Activated CD4-positive, alpha-beta memory T cell treated with anti-CD3 and anti-CD28 coated beads for 36 hours (primary cell): ENCODE measurements at regions not wholly inside any gene's neighbourhood (a gene's known extent, or its start where the extent isn't known, plus 50 kb on each side); places are given as distances from the start of the nearest gene placed in this dataset.
"Not testable (repeated sequence)": the region's sequence is repeated elsewhere in the genome, so short reads cannot be mapped to it uniquely, and the experiment has no call there.

ENCODE experiments used
- CTCF ChIA-PET: fragments of 350-600 bp; sonication (Branson Sonifier 250); formaldehyde crosslinking; loops from one replicate; lab custom pipeline; 2021; ENCODE audit warnings: antibody characterized with exemption, inconsistent platforms; lab: Charles Lee
- POLR2A ChIA-PET: fragments of 350-600 bp; sonication (Branson Sonifier 250); formaldehyde crosslinking; loops from one replicate; lab custom pipeline; 2021; ENCODE audit warnings: antibody characterized with exemption; lab: Charles Lee
- DNase-seq: peaks from one replicate; pipeline ENCODE4 v3.0.0-alpha.2; 2020
- H3K27ac Mint-ChIP-seq: one replicate; pipeline ENCODE4 v1.8.0; 2021; ENCODE audit warnings: mixed read lengths
- H3K27me3 Mint-ChIP-seq: one replicate; pipeline ENCODE4 v1.8.0; 2021; ENCODE audit warnings: mixed read lengths
- H3K36me3 Mint-ChIP-seq: one replicate; pipeline ENCODE4 v1.8.0; 2021; ENCODE audit warnings: mixed read lengths
- H3K4me1 Mint-ChIP-seq: one replicate; pipeline ENCODE4 v1.8.0; 2021; ENCODE audit warnings: low read depth, mixed read lengths
- H3K4me3 Mint-ChIP-seq: one replicate; pipeline ENCODE4 v1.8.0; 2021; ENCODE audit warnings: mild to moderate bottlenecking, mixed read lengths
- H3K9me3 Mint-ChIP-seq: one replicate; pipeline ENCODE4 v1.8.0; 2021; ENCODE audit warnings: mixed read lengths
- intact Hi-C: fragments of 100-400 bp; cut with micrococcal nuclease; formaldehyde crosslinking; loops from one replicate; pipeline ENCODE4 v1.15.1; 2023

DNA sequence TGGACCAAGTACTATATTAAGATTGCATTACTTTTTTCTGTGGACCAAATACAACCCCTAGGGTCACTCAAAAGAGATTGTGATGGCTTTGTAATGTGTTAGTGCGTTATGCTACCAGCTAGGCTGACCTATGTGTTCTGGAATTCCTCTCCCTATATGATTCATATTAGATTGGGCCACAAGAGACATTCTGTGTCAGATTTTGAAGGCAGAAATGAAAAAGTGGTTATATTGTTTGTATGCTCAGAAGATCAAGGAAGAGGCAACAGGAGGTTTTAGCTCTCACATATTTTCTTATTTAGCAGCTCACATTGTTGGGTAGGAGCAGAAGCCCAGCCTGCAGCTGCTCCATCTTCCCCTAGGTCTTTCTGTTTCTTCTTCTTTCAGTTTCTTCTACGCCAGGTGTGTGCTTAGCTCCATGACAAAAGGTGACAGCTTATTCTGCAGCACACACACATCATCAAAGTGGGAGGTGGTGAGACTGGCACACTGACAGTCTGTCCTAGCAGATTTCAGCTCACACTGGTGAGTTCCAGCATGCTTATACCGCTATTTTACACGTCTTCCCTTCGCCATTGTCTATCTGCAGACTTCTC is 156.8 kb upstream of the UBE2E3 start:
- Mint-ChIP-seq H3K27me3 (no peaks in the 10 kb centered on the region), H3K4me3 (no peak overlapping the region), H3K4me1 (no peaks in the 10 kb centered on the region), H3K9me3 (no peaks in the 10 kb centered on the region), H3K27ac (no peak overlapping the region), H3K36me3 (no peaks in the 10 kb centered on the region)
- no peak for DNase-seq
- CTCF ChIA-PET: no interaction called here
- POLR2A ChIA-PET: no interaction called here
- intact Hi-C loops: no loop called here

DNA sequence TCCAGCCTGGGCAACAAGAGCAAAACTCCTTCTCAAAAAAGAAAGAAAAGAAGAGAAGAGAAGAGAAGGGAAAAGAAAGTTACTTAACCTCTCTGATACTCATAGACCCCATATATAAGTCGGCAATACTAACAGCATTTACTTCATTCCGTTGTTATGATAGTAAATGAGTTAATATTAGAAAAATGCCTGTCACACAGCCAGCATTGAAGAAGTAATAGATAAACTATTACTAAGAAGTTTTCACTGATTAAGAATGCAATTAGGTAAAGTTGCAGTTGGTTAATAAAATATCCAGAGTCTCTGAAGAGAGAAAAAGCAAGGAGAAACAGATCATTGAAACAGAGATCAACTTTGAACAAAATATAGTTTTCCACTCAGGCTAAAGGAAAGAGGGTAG is 161.3 kb upstream of the UBE2E3 start:
- POLR2A ChIA-PET: no interaction called here
- CTCF ChIA-PET: no interaction called here
- no peak overlapping the region for H3K27ac Mint-ChIP-seq
- H3K27me3 Mint-ChIP-seq: no peaks in the 10 kb centered on the region
- H3K36me3 Mint-ChIP-seq: no peaks in the 10 kb centered on the region
- H3K4me3 Mint-ChIP-seq: no peak overlapping the region
- peaks cover 11% of the 10 kb centered on the region for H3K9me3 Mint-ChIP-seq
- intact Hi-C loops: no loop called here
- DNase-seq: no peak
- no peaks in the 10 kb centered on the region for H3K4me1 Mint-ChIP-seq

DNA sequence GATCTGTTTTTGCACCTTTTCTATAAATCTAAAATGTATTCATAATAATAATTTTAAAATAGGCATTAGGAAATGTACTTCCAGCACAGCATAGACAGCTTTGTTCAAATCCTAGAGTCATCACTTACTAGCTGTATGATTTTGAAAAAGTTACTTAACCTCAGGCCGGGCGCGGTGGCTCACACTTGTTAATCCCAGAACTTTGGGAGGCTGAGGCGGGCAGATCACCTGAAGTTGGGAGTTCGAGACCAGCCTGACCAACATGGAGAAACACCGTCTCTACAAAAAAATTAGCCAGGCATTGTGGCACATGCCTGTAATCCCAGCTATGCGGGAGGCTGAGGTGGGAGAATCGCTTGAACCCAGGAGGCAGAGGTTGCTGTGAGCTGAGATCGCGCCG is 161.7 kb upstream of the UBE2E3 start:
- H3K4me3 Mint-ChIP-seq, H3K27me3 Mint-ChIP-seq, intact Hi-C loops, H3K36me3 Mint-ChIP-seq, POLR2A ChIA-PET, CTCF ChIA-PET, DNase-seq, H3K27ac Mint-ChIP-seq, H3K4me1 Mint-ChIP-seq: not testable (repeated sequence)
- H3K9me3 Mint-ChIP-seq: peaks cover 11% of the 10 kb centered on the region

DNA sequence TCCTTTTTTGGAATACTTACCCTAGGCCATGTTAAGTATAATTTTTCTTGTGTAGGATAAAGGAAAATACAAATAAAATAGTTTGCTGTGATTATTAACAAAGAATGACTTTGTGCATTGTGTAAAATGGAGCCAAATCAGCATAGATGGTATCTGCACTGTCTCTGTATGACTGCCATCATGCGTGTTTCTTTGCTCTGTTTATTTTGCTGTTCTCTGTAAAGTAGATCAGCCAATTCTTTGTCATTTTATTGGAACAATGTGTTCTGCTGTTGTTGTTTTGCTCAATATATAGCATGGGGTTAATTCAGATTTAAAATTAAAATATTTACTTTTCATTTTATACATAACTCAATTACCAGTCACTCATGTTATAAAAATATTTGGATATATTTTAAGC is 181.3 kb upstream of the UBE2E3 start:
- CTCF ChIA-PET: no interaction called here
- POLR2A ChIA-PET: no interaction called here
- H3K27me3 Mint-ChIP-seq: no peaks in the 10 kb centered on the region
- no peaks in the 10 kb centered on the region for H3K36me3 Mint-ChIP-seq
- intact Hi-C loops: no loop called here
- H3K4me1 Mint-ChIP-seq: no peaks in the 10 kb centered on the region
- no peaks in the 10 kb centered on the region for H3K9me3 Mint-ChIP-seq
- H3K4me3 Mint-ChIP-seq: no peak overlapping the region
- no peak for DNase-seq
- H3K27ac Mint-ChIP-seq: no peak overlapping the region

DNA sequence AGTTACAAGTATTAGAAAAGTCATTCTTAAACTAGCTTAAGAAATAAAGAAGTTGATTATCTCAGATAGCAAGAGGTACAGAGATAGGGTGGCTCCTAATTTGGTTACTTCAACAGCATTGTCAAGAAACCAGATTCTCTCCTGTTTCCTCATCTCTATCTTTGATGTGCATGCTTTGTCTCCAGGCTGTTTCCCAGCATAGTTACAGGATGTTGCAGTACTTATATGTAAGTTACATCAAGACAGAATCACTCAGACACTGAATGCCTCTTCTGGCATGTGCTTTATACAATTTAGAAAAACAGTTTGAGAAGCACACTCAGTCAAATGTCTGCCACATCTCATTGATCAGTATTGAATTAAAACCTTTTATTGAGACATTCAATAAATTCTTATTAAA is 189.5 kb upstream of the UBE2E3 start:
- no peaks in the 10 kb centered on the region for H3K4me1 Mint-ChIP-seq
- POLR2A ChIA-PET: no interaction called here
- H3K27me3 Mint-ChIP-seq: peaks cover 2% of the 10 kb centered on the region
- CTCF ChIA-PET: no interaction called here
- no peak overlapping the region for H3K4me3 Mint-ChIP-seq
- H3K9me3 Mint-ChIP-seq: no peaks in the 10 kb centered on the region
- H3K27ac Mint-ChIP-seq: no peak overlapping the region
- no peak for DNase-seq
- intact Hi-C loops: no loop called here
- H3K36me3 Mint-ChIP-seq: no peaks in the 10 kb centered on the region

DNA sequence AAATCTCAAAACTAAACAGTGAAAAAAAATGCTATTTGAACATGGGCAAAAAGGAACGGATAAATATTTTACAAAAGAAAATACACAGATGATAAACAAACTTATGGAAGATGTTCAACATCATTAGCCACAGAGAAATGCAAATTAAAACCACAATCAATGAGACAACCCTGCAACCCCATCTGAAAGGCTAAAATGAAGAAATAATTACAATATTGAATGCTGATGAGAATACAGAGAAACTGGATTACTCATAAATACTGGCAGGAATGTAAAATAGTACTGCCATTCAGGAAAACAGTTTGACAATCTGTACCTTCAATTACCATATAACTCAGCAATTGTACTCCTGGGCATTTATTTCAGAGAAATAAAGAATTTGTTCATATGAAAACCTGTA is 193.1 kb upstream of the UBE2E3 start:
- POLR2A ChIA-PET: no interaction called here
- Mint-ChIP-seq H3K9me3 (no peaks in the 10 kb centered on the region), H3K27ac (no peak overlapping the region), H3K4me3 (no peak overlapping the region), H3K4me1 (no peaks in the 10 kb centered on the region), H3K36me3 (no peaks in the 10 kb centered on the region), H3K27me3 (peaks cover 4% of the 10 kb centered on the region)
- intact Hi-C loops: no loop called here
- no peak for DNase-seq
- CTCF ChIA-PET: no interaction called here

DNA sequence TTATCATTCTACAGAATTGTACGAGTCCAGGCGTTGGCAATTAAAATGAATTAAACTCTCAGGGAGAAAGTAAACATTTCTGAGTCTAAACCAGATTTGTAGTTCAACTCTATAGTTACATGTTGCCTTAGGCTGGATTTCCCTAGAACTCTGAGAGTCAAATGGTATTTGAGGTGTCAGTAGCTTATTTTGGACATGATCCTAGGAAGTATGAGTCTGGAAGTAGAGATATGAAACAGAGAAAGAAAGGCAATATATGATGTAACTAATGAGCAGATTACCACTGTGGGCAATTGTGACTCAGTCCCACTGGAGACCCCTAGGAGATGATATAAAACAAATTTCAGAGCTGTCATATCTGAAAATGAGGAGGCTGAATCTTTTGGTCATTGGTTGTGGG is 199.1 kb upstream of the UBE2E3 start:
- Mint-ChIP-seq H3K4me1 (no peaks in the 10 kb centered on the region), H3K4me3 (no peak overlapping the region), H3K27me3 (peaks cover 4% of the 10 kb centered on the region), H3K9me3 (no peaks in the 10 kb centered on the region), H3K27ac (no peak overlapping the region), H3K36me3 (no peaks in the 10 kb centered on the region)
- intact Hi-C loops: no loop called here
- DNase-seq: no peak
- ChIA-PET CTCF (no interaction called here), POLR2A (no interaction called here)

DNA sequence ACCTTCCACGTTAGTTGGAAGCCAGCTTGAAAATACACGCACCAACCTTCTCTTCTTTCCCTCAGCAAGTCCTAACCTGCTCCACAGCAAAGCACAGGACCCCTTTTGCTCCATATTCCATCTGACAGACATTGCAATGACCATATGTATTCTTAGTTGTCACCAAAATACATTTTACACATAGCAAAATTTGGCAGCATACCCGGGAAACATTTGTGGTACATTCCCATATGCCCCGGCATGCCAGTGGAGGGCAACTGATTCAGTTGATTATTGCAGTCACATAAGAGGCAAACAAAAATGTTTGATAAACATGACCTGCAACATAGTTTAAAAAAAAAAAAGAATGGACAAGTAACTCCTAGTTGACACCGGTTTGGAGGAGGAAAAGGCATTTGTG is 202.1 kb upstream of the UBE2E3 start:
- H3K27me3 Mint-ChIP-seq: no peaks in the 10 kb centered on the region
- H3K4me3 Mint-ChIP-seq: no peak overlapping the region
- H3K9me3 Mint-ChIP-seq: no peaks in the 10 kb centered on the region
- no peaks in the 10 kb centered on the region for H3K36me3 Mint-ChIP-seq
- no peak for DNase-seq
- H3K4me1 Mint-ChIP-seq: no peaks in the 10 kb centered on the region
- ChIA-PET POLR2A (no interaction called here), CTCF (no interaction called here)
- H3K27ac Mint-ChIP-seq: no peak overlapping the region
- intact Hi-C loops: no loop called here

DNA sequence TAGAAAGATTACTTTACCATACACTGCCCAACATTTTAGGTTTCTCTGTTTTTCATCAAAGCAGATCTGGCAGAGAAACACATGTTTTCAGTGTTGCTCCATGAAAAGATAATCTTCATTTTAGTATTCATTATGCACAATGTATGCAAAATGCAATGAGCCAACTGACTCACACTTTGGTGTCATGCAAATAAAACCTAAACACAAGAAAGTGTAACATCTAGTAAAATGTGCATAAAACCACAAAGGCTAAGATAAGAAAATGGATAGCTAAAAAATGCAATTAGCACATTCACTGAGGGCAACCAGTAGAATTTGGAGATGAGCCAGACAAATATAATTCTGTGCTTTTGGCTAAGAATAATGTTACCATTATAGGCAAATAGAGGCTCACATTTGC is 203.5 kb upstream of the UBE2E3 start:
- POLR2A ChIA-PET: no interaction called here

DNA sequence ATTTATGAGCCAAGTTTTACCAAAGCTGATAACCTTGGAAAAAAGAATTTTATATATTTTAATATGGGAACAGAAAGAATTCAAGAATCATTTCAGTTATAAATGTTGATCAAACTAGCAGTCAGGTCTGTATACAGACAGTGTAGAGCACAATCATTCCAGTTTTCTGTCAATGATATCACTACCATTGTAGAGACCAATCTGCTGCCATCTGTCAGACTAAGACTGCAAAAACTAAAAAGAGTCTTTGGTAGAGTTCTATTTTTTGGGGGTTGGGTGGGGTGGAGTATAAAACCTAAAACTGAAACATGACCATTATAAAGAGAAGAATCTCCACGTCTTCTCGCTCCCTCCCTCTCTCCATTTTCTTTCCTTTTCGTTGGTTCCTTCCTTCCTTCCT is 204.7 kb upstream of the UBE2E3 start:
- POLR2A ChIA-PET: no interaction called here
- CTCF ChIA-PET: no interaction called here
- H3K4me3 Mint-ChIP-seq: no peak overlapping the region
- H3K36me3 Mint-ChIP-seq: no peaks in the 10 kb centered on the region
- no peak for DNase-seq
- H3K27me3 Mint-ChIP-seq: no peaks in the 10 kb centered on the region
- intact Hi-C loops: no loop called here
- no peak overlapping the region for H3K27ac Mint-ChIP-seq
- H3K4me1 Mint-ChIP-seq: no peaks in the 10 kb centered on the region
- H3K9me3 Mint-ChIP-seq: no peaks in the 10 kb centered on the region

More for the DNA sequence above, 203.5 kb upstream of the UBE2E3 start:
- H3K27me3 Mint-ChIP-seq: no peaks in the 10 kb centered on the region
- H3K36me3 Mint-ChIP-seq: no peaks in the 10 kb centered on the region
- H3K4me1 Mint-ChIP-seq: no peaks in the 10 kb centered on the region
- no peak overlapping the region for H3K4me3 Mint-ChIP-seq
- no peak overlapping the region for H3K27ac Mint-ChIP-seq
- CTCF ChIA-PET: no interaction called here
- no peaks in the 10 kb centered on the region for H3K9me3 Mint-ChIP-seq
- no peak for DNase-seq
- intact Hi-C loops: no loop called here

DNA sequence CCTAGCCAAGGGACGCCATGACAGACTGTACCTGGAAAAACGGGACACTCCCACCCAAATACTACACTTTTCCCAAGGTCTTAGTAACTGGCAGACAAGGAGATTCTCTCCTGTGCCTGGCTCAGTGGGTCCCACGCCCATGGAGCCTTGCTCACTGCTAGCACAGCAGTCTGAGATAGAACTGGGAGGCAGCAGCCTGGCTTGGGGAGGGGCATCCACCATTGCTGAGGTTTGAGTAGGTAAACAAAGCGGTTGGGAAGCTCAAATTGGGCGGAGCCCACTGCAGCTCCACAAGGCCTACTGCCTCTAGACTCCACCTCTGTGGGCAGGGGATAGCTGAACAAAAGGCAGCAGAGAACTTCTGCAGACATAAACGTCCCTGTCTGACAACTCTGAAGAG is 215.1 kb upstream of the UBE2E3 start:
- CTCF ChIA-PET, H3K4me3 Mint-ChIP-seq, DNase-seq, H3K27ac Mint-ChIP-seq, H3K9me3 Mint-ChIP-seq, H3K4me1 Mint-ChIP-seq, POLR2A ChIA-PET, H3K27me3 Mint-ChIP-seq, H3K36me3 Mint-ChIP-seq, intact Hi-C loops: not testable (repeated sequence)

DNA sequence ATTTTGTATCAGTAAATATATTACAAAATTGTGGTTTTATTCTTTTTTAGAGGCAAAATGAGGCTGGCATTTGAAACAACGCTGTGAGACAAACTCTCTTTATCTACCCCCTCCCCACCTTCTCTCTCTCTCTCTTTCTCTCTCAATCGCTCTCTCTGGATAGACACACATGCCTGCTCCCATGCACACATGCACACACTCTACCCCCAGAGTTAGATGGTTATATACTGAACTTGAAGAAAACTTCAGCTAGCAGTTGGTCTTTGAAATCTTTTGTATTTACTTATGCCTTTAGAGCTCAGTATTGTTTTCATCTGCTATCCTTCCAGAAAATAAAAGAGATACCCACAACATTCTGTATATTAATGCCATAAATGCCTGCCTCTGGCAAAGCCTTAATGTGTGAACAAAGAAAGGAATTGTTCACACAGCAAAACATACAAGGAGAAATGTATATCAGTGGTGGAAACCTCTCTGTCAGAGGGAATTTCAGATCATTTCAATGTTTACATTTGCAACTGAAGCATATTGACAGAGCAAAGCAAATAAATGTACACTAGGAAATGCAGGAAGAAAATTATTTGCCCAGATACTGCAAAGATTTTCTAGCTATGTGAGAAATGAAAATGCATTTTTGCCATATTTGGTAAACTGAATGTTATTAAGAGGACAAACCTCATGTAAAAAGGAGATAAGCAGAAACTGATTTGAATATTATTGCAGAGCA is 217.0 kb upstream of the UBE2E3 start:
- Mint-ChIP-seq H3K27me3 (peaks cover 4% of the 10 kb centered on the region), H3K27ac (no peak overlapping the region), H3K9me3 (no peaks in the 10 kb centered on the region), H3K4me3 (no peak overlapping the region), H3K4me1 (no peaks in the 10 kb centered on the region), H3K36me3 (no peaks in the 10 kb centered on the region)
- DNase-seq: no peak
- ChIA-PET CTCF (no interaction called here), POLR2A (no interaction called here)
- intact Hi-C loops: no loop called here

DNA sequence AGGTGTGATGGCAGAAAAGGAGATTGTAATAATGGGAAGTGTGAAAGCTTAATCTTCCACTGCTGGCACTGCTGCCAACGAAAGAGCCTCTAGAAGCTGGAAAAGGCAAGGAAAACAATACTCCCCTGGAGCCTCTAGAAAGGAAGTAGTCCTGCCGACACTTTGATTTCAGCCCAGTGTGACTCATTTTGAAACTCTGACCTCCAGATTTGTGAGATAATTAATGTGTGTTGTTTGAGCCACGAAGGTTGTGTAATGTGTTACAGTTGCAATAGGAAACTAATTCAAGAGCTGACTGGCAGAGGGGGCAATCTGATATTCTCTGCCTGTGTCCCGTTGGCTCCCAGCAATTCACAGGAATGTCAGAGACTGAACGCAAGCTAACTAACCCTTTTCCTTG is 219.2 kb upstream of the UBE2E3 start:
- no peaks in the 10 kb centered on the region for H3K9me3 Mint-ChIP-seq
- H3K4me3 Mint-ChIP-seq: no peak overlapping the region
- ChIA-PET POLR2A (no interaction called here), CTCF (no interaction called here)
- peaks cover 4% of the 10 kb centered on the region for H3K27me3 Mint-ChIP-seq
- no peaks in the 10 kb centered on the region for H3K4me1 Mint-ChIP-seq
- H3K36me3 Mint-ChIP-seq: no peaks in the 10 kb centered on the region
- intact Hi-C loops: no loop called here
- no peak for DNase-seq
- H3K27ac Mint-ChIP-seq: no peak overlapping the region
